Stomach (tissue), 8 donors: ENCODE measurements at regions not wholly inside any gene's neighbourhood (a gene's known extent, or its start where the extent isn't known, plus 50 kb on each side); places are given as distances from the start of the nearest gene placed in this dataset.

ENCODE experiments used
- DNase-seq, 2 donors: peaks; one replicate each; pipeline versions ENCODE4 v3.0.0 to v3.0.0-alpha.2; 2013 to 2019
- H3K27ac ChIP-seq, 5 donors: fragments of 200-600 bp in 4 of 5; sonication (generic) in 4 of 5; one replicate each; pipeline ENCODE4 v1.5.1; 2013 to 2019; ENCODE audit warnings: mild to moderate bottlenecking in 1 of 5, moderate library complexity in 1 of 5
- H3K27me3 ChIP-seq, 3 donors: fragments of 200-600 bp; sonication (generic); one replicate each; pipeline ENCODE4 v1.5.1; 2017 to 2019; ENCODE audit warnings: mixed run types in 1 of 3
- H3K36me3 ChIP-seq, 4 donors: fragments of 200-600 bp; sonication (generic); 1 replicate in 3 of 4; 2 replicates in 1 of 4; pipeline ENCODE4 v1.5.1; 2016 to 2019
- H3K4me1 ChIP-seq, 4 donors: fragments of 200-600 bp; sonication (generic); one replicate each; pipeline ENCODE4 v1.5.1; 2016 to 2019
- H3K4me3 ChIP-seq, 4 donors: fragments of 200-600 bp; sonication (generic) in 3 of 4; one replicate each; pipeline ENCODE4 v1.5.1; 2016 to 2019; ENCODE audit warnings: mild to moderate bottlenecking in 1 of 4
- H3K9me3 ChIP-seq, 4 donors: fragments of 200-600 bp; sonication (generic); one replicate each; pipeline ENCODE4 v1.5.1; 2016 to 2019
- EP300 ChIP-seq: sonication (generic); formaldehyde crosslinking; IDR thresholded peaks from one replicate; pipeline ENCODE4 v1.6.1; 2017; ENCODE audit warnings: antibody characterized with exemption
- POLR2A ChIP-seq, 4 donors: fragments of 450-650 bp; IDR thresholded peaks; one replicate each; pipeline ENCODE4 v1.6.1; 2016; ENCODE audit warnings: antibody characterized with exemption in 4 of 4, control low read depth in 2 of 4, mild to moderate bottlenecking in 1 of 4, moderate library complexity in 1 of 4
- POLR2AphosphoS5 ChIP-seq, 3 donors: sonication (generic); formaldehyde crosslinking; IDR thresholded peaks; one replicate each; pipeline ENCODE4 v1.6.1; 2016; ENCODE audit warnings: antibody characterized with exemption in 3 of 3
- WGBS, 5 donors: extraction: QIAGEN DNeasy Blood & Tissue Kit in 3 of 5; methylation state at CpG; one replicate each; pipeline versions ENCODE4 v1.1.5 to v1.1.7; 2013 to 2018; 5-methylcytosine and 5-hydroxymethylcytosine counted together
- intact Hi-C: fragments of 100-400 bp; cut with DNase I; formaldehyde crosslinking; loops from one replicate; pipeline ENCODE4 v1.15.1; 2023; ENCODE audit warnings: low total_unique reads
- TF ChIP-seq, protein P1 (sequence below), 7 experiments: fragments of 450-650 bp in 4 of 7; fragments of 200-600 bp in 3 of 7; sonication (generic) in 3 of 7; IDR thresholded peaks; one replicate each; pipeline ENCODE4 v1.5.1; 2016 to 2019; ENCODE audit warnings: antibody characterized with exemption in 7 of 7, control low read depth in 2 of 7, mild to moderate bottlenecking in 1 of 7
- donor health status: healthy with polysubstance abuse.
- donor health status: Bipolar disorder and iron deficiency.
- donor health status: healthy.

DNA sequence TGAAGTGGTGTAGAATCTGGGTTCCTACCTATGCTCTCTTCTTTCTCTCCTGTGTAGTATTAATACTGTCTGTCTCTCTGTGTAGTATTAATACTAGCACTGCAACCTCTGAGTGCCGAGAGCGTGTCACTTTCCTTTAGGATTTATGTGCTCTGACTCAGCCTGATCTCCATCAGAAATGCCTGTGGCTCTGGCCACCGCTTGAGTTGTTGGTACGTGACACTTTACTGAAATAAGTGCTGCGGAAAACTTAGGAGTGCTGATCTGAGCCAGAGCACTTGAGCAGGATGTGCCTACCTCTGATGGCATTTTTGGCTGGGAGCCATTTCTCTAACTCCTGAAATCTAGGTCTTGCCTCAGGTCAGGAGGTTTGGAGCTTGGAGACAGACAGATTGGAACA, 807.4 kb downstream of the SQOR start:
- Histone ChIP-seq H3K4me3 (no peak overlapping the region), H3K4me1 (no peaks in the 10 kb centered on the region), H3K27me3 (no peaks in the 10 kb centered on the region), H3K9me3 (no peaks in the 10 kb centered on the region), H3K27ac (no peak overlapping the region), H3K36me3 (no peaks in the 10 kb centered on the region)
- WGBS, 5 donors = 72 to 89% (median 81%) methylated on average over 5 of the region's 5 CpGs
- no peak for DNase-seq
- intact Hi-C loops = no loop called here
- TF ChIP-seq POLR2AphosphoS5 (IDR thresholded peaks at IDR 0.05) (no peak), EP300 (no peak), POLR2A (IDR thresholded peaks at IDR 0.05) (no peak)
- TF ChIP-seq, protein P1, sequence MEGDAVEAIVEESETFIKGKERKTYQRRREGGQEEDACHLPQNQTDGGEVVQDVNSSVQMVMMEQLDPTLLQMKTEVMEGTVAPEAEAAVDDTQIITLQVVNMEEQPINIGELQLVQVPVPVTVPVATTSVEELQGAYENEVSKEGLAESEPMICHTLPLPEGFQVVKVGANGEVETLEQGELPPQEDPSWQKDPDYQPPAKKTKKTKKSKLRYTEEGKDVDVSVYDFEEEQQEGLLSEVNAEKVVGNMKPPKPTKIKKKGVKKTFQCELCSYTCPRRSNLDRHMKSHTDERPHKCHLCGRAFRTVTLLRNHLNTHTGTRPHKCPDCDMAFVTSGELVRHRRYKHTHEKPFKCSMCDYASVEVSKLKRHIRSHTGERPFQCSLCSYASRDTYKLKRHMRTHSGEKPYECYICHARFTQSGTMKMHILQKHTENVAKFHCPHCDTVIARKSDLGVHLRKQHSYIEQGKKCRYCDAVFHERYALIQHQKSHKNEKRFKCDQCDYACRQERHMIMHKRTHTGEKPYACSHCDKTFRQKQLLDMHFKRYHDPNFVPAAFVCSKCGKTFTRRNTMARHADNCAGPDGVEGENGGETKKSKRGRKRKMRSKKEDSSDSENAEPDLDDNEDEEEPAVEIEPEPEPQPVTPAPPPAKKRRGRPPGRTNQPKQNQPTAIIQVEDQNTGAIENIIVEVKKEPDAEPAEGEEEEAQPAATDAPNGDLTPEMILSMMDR (IDR thresholded peaks at IDR 0.05) = no peak

DNA sequence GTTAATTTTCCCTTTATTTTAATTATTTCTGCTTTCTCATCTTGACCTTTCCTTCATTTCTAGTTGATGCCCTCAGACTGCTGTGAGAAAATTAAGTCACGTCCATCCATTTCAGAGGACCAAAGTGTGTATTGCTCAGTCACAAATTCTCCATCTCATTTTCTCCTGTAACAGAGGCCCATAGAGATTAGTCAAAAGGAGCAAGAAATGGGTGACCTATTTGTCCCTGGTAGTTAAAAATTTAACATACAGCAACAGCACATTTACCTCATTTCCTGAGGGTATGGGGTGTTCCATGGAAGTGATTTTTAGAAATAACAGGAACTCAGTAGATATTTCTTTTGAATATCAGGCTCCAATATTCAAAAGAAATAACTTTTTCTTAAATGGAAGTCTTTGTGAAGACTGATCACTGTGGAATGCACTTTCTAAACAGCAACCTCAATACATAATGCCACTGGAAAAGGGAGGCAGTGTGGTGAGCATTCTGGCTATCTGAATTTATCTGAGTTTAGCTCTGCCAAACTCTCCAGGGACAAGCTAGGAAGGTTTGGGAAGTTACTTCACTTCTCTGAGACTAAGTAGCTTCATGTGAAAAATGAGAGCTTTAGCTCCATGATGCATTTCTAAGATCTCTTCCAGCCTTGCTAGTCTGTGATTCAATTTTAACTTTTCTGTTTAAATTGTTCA, 808.2 kb downstream of the SQOR start:
- intact Hi-C loops = no loop called here
- no peaks in the 10 kb centered on the region for H3K36me3 ChIP-seq
- H3K9me3 ChIP-seq = no peaks in the 10 kb centered on the region
- H3K4me1 ChIP-seq = no peaks in the 10 kb centered on the region
- DNase-seq = no peak
- no peaks in the 10 kb centered on the region for H3K27me3 ChIP-seq
- 77 to 89% (median 81%) methylated on average over 1 of the region's 1 CpG for WGBS, 5 donors
- no peak overlapping the region for H3K27ac ChIP-seq
- no peak for TF ChIP-seq POLR2AphosphoS5 (IDR thresholded peaks at IDR 0.05)
- TF ChIP-seq, protein P1 (IDR thresholded peaks at IDR 0.05) = no peak
- no peak for TF ChIP-seq EP300
- TF ChIP-seq POLR2A (IDR thresholded peaks at IDR 0.05) = no peak
- H3K4me3 ChIP-seq = no peak overlapping the region

DNA sequence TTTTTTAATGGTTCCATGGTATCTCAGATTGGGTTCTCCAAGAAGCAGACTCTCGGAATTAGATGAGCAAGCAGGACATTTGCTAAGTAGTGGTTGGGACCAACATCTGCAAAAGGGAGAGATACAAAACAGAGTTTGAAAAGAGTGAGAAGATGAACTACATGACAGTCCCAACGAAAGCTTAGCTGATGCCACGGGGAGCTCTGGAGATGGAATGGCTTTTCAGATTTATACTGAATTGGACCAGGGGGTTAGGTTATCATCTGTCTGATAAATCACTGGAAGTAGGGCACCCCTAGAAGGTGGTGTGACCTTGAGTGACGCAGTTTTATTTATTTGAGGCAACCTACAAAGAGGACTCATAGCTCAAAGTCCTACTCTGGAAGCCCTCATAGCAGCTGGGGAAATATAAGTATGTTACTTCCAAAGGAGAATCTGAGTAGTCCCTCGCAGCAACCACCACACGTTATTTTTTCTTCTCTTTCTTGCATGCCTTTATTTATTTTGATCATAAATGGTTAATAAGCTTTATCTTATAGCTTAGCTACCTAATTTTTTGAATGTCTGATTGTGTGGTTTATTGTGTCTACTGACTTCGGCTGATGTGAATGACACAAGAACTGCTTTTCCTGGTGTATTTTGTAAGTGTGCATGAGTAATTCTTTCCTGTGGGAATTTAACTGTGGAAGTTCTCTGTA, 815.4 kb downstream of the SQOR start:
- intact Hi-C loops = no loop called here
- H3K4me3 ChIP-seq = no peak overlapping the region

DNA sequence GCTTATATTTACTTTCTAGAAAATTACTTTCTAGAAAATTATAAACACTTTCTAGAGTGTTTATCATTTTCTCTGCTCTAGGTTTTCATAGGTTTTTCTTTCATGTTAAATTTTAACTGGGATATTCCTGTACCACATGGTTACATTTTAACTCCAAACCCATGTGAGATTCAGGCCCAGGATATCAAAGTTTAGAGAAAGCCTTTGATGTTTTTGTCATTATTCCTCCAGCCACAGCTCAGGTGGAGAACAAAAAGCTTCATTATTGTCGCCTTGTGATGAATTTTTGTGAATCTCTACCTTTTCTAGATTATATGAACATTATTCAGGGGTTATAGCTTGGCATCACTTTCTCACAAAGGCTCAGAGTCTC, 816.0 kb downstream of the SQOR start:
- no peak for DNase-seq
- Histone ChIP-seq H3K4me3 (no peak overlapping the region), H3K36me3 (no peaks in the 10 kb centered on the region), H3K9me3 (no peaks in the 10 kb centered on the region), H3K27me3 (no peaks in the 10 kb centered on the region), H3K27ac (no peak overlapping the region), H3K4me1 (no peaks in the 10 kb centered on the region)
- intact Hi-C loops = no loop called here
- TF ChIP-seq POLR2AphosphoS5 (IDR thresholded peaks at IDR 0.05) (no peak), EP300 (no peak), POLR2A (IDR thresholded peaks at IDR 0.05) (no peak)
- TF ChIP-seq, protein P1 (IDR thresholded peaks at IDR 0.05) = no peak
- 46 to 58% (median 51%) methylated on average over 1 of the region's 1 CpG for WGBS, 5 donors

More for the DNA sequence above, 815.4 kb downstream of the SQOR start:
- H3K9me3 ChIP-seq = no peaks in the 10 kb centered on the region
- H3K4me1 ChIP-seq = no peaks in the 10 kb centered on the region
- no peaks in the 10 kb centered on the region for H3K36me3 ChIP-seq
- H3K27ac ChIP-seq = no peak overlapping the region
- TF ChIP-seq, protein P1 (IDR thresholded peaks at IDR 0.05) = no peak
- TF ChIP-seq EP300 (no peak), POLR2A (IDR thresholded peaks at IDR 0.05) (no peak), POLR2AphosphoS5 (IDR thresholded peaks at IDR 0.05) (no peak)
- WGBS, 5 donors = 65 to 76% (median 73%) methylated on average over 7 of the region's 7 CpGs
- DNase-seq = no peak
- H3K27me3 ChIP-seq = no peaks in the 10 kb centered on the region
